Activated T-cell treated with anti-CD3 and anti-CD28 coated beads for 4 hours (primary cell): ENCODE measurements at regions not wholly inside any gene's neighbourhood (a gene's known extent, or its start where the extent isn't known, plus 50 kb on each side); places are given as distances from the start of the nearest gene placed in this dataset.
"Not testable (repeated sequence)": the region's sequence is repeated elsewhere in the genome, so short reads cannot be mapped to it uniquely, and the experiment has no call there.

Source experiments
- DNase-seq: peaks from one replicate; pipeline ENCODE4 v3.0.0-alpha.2; 2020

DNA sequence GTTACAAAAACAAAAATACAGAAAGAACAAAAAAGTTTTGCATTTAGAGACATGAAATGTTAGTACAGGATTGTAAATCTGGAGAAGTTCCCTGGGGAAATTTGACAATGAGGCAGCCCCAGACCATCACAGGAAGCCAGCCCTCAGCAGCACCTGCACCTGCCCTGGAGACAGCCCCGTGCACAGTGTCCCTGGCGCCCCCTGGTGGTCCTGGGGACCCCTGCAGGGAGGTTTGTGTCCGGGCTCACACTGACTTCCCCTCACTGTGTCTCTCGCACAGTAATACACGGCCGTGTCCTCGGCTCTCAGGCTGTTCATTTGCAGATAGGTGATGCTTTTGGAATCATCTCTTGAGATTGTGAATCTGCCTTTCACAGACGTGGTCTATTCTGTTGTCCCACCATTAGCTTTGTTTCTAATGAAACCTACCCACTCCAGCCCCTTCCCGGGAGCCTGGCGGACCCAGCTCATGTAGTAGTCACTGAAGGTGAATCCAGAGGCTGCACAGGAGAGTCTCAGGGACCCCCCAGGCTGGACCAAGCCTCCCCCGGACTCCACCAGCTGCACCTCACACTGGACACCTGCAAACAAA is 1248.6 kb downstream of the TMEM121 start:
- peak; percentile 79 for DNase-seq

GRCh38 chr14:106776395-106776983 is 1250.1 kb downstream of the TMEM121 start:
- DNase-seq, result no peak

- DNase-seq, result no peak
These were observed 1252.6 kb downstream of the TMEM121 start for GRCh38 chr14:106778986-106779385.

- DNase-seq, result no peak
These were observed 1260.3 kb downstream of the TMEM121 start for GRCh38 chr14:106786697-106787096.

GRCh38 chr14:106787626-106788025 is 1261.2 kb downstream of the TMEM121 start:
- no peak for DNase-seq

DNA sequence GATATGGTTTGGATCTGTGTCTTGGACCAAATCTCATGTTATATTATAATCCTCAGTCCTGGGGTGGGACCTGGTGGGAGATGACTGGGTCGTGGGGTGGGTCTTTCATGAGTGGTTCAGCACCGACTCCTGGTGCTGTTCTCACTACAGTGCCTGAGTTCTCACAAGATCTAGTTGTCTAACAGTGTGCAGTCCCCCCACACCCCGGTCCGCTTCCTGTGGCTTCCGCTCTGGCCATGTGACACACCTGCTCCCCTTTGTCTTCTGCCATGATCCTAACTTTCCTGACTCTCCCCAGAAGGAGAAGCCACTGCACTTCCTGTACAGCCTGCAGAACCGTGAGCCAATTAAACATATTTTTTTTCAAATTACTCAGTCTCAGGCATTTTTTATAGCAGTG is 1262.2 kb downstream of the TMEM121 start:
- no peak for DNase-seq

GRCh38 chr14:106789318-106789717 is 1262.9 kb downstream of the TMEM121 start:
- DNase-seq, result no peak

GRCh38 chr14:106790189-106791036 is 1264.0 kb downstream of the TMEM121 start:
- DNase-seq, result peak; percentile 66

- no peak for DNase-seq
These were observed 1266.2 kb downstream of the TMEM121 start for GRCh38 chr14:106792543-106792942.

GRCh38 chr14:106798166-106798565 is 1271.8 kb downstream of the TMEM121 start:
- not testable (repeated sequence) for DNase-seq

- DNase-seq, result no peak
These were observed 1276.3 kb downstream of the TMEM121 start for GRCh38 chr14:106802413-106803364.

DNA sequence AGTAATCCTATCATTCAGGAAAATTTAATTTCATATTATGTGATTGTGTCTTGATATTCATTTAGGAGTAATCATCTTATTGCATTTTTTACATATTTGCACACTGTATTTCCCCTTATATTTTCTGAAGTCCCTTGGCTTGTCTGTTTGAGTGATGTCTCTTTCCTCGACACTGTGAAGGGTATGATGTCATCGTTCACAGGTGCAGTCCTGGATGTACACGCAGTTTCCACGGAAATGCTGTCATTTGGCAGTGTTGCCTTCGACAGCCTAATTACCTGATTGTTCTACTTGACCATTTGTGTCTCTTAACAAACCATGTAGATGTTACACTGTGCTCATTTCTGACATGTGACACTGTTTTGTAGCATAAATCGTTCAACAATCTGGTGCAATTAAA is 1277.0 kb downstream of the TMEM121 start:
- DNase-seq, result no peak

DNA sequence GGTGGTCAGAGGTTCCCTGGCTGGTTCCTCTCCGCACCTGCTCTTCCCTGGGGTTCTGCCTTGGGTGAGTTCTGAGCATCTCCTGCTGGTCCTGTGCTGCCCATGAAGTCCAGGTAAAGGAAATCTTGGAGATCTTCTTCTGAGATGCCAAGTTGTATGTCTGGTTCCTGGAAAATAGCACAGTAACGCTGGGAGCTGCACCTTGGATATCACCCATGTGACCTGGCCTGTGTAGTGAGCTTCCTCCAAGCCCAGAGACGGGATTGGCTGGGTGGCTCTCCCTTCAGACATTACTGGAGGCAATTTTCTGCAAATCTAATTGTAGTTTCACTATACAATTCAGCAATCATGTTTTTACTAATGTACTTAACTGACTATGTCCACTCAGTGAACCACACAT is 1281.1 kb downstream of the TMEM121 start:
- no peak for DNase-seq

DNA sequence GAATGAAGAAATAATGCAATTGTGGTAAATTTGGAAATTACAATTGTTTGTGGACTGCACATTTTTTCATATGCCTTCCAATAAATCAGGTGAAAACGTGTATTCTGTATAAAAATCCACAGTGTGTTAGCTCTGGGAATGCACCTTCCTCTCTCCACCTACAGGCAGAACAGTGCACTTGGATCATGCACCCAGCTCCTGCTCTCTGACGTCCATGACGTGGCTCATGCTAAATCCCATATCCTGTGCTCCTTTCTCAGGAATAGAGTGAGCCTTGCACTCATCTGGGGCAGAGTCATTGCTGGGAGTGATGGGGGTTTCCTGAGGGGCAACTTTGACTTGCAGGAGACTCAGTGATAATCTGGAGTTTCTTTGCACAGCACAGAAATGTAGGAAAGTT is 1282.1 kb downstream of the TMEM121 start:
- no peak for DNase-seq

- DNase-seq, result no peak
These were observed 1282.5 kb downstream of the TMEM121 start for GRCh38 chr14:106808907-106809306.

- no peak for DNase-seq
These were observed 1283.2 kb downstream of the TMEM121 start for GRCh38 chr14:106809615-106810014.

- not testable (repeated sequence) for DNase-seq
These were observed 1283.8 kb downstream of the TMEM121 start for GRCh38 chr14:106810168-106810567.

DNA sequence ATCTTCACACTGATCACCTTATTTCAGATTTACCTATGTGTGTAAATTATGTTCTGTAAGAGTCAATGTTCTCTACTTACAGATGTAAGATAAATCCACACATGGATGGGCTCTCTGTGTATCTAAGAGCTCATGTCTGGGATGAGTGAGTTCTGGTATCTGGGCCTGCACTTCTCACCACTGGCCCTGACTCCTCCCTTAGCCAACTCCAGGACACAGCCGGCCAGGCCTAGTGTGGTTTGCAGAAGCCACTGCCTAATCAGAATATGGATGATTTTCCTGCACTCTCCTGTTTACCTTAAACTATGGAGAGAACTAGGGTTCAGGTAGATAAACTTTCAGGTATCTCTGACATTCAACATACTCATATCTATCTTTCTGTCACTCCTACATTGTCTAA is 1284.8 kb downstream of the TMEM121 start:
- no peak for DNase-seq

GRCh38 chr14:106812788-106813476 is 1286.5 kb downstream of the TMEM121 start:
- DNase-seq, result no peak

- DNase-seq, result no peak
These were observed 1287.1 kb downstream of the TMEM121 start for GRCh38 chr14:106813477-106813823.

GRCh38 chr14:106820119-106820518 is 1293.7 kb downstream of the TMEM121 start:
- DNase-seq, result no peak

GRCh38 chr14:106821119-106821518 is 1294.7 kb downstream of the TMEM121 start:
- DNase-seq, result no peak
